Glomerular endothelial cell (primary cell): ENCODE measurements at regions not wholly inside any gene's neighbourhood (a gene's known extent, or its start where the extent isn't known, plus 50 kb on each side); places are given as distances from the start of the nearest gene placed in this dataset.

ENCODE experiments used
- DNase-seq: peaks from one replicate; pipeline ENCODE4 v3.0.0-alpha.2; 2011; ENCODE audit warnings: low read depth, low spot score; ENCODE audit errors: extremely low read depth

DNA sequence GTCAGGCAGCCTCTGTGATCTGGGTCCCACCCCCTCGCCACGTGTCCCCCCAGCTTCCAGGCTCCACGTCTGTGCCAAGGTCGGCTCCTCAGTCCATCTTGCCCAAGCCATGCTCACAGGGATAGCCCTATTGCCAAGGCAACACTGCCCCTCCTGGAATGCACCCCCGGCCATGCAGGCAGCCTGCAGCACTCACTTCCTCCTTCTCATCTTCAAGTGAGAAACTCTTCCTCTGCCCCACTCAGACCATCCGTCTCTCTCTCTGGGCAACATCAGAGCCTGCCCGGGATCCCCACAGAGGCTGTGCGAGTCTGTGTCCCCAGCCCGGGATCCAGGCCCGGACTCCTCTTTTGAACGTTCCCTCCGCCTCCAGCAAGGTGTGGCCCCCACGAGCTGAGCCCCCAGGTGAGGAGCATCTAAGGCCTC is 852.3 kb downstream of the BRD1 start:
- no peak for DNase-seq

DNA sequence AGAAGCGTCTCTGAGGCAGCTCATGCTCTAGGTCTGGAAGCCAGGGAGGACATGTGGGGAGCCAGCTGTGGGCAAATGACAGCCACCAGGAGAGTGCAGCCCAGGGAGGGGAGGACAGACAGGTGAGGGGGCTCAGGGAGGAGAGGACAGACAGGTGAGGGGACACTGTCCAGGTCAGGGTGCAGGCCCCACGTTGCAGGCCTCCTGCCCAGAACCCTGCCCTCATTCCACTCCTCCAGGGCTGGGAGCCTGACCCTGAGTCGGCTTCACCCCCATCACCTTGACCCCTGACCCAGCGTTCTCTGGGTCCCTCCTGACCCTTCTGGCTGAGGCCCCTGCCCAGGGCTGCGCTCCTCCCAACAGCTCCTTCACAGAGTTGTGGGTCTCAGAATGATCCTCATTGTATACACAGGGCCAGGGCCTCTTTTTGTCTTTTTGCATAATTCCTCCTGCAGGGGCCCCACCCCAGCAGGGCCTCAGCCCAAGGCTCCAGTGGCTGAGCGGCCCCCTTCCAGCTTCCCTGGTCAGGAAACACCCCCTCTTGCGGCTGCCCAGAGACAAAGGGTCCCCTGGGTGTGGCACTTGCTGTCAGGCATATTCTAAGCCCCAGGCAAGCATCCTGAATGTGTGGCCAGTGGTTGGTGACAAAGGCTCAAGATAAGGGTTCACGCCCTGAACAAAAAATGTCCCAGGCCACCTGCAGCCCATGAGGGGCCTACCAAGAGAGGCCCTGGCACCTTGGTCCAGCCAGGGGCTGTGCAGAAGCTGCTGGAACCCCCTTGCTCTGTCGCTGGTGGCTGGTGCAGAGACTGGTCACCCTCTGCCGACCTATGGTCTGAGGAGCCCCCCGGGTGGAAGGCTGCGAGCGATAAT is 853.0 kb downstream of the BRD1 start:
- no peak for DNase-seq

DNA sequence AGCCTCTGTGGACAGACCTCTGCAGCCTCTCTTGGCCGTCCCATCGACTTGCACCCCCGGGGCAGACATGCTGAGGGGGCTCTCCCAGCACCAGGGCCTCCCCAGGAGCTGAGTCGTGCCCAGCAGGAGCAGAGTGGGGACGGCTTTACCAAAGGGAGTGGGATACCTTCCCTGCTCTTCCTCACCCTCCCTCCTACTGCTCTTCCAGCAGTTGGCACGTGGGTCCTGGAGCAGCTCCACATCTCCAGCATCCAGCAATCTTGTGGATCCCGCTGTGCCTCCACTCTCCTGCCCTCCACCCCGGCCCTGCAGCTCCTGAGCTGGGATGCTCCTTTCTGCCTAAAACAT is 854.0 kb downstream of the BRD1 start:
- no peak for DNase-seq

DNA sequence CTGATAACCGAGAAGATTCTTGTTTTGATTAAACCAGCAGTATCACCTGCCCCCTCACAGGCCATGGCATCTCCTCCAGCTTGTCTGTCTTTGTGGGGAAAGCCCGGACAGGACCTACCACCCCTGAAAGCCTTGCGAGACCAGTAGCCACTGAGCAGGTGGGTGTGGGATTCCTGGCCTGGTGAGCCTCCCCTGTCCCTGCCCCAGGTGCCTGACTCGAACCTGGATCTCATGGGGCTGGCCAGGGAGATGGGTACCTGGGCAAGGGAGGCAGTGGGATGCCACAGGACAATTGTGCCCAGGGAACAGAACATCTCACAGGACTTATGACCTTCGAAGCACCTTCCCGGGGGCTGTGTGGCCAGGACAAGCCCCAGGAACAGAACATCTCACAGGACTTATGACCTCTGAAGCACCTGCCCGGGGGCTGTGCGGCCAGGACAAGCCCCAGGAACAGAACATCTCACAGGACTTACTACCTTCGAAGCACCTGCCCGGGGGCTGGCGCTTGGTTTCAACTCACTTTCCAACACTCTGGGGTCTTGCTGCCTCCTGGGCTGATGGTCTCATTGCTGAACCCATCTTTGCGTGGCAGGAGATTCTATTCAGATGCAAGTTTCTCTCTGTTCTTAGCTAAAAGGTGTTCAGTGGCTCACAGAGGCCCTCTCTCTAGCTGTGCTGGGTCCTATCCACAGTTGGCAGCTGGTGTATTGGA is 854.5 kb downstream of the BRD1 start:
- DNase-seq: no peak

DNA sequence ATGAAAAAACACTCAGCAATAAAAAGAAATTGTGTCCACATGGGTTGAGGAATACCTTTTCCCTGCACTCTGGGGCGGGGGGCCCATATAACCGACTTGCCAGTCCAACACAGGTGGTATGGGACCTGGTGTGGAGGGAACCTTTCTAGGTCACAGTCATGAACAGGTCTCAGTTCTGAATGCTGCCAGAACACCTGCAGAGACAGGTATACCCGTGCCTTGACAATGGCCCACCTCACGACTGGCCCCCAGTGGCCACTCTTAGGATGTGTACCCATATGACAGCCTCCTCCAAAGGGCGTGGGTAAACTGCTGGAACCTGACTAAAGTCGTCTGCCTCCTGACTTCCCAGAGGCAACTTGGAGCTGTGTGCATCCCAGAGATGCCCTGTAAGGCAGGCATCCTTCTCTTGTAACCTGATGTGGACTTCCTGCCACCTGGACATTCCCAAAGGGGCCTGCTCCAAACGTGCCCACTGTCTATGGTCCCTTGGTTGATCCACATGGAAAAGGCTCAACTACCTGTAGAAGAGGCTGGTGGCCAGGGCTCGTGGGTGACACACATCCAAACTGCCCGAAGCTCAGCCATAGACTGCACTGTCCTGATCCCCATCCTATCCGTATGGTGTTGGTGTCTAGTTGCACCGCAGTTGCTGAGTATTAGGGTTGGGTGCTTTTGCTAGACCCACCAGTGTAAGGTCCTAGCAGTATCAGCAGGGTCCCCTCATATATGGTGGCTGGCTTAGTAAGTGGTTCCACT is 859.3 kb downstream of the BRD1 start:
- DNase-seq: no peak

DNA sequence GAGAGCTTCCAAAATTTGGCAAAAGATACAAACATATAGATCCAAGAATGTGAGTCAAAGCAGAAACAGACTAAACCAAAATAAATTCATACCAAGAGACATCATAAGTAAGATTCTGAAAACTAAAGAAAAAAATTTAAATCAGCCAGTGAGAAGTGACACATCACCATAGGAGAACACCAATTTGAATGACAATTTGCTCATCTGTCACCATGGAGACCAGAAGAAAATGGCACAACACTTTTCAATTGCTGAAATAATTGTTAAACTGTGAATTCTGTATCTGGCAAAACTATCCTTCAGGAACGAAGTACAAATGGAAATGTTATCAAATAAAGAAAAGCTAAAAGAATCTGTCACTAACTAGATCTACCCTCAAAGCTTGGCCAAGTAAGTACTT is 864.3 kb downstream of the BRD1 start:
- no peak for DNase-seq

DNA sequence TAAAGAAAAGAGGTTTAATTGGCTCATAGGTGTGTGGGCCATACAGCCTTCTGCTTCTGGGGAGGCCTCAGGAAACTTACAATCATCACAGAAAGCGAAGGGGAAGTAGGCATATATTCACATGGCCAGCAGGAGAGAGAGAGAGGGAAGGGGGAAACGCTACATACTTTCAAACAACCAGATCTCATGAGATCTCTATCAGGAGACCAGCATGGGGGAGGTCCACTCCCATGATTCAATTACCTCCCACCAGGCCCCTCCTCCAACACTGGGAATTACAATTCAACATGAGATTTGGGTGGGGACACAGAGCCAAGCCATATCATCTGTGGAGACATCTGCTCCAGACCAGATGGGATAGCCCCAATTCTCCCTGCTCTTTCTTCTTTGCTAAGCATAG is 866.0 kb downstream of the BRD1 start:
- DNase-seq: no peak

DNA sequence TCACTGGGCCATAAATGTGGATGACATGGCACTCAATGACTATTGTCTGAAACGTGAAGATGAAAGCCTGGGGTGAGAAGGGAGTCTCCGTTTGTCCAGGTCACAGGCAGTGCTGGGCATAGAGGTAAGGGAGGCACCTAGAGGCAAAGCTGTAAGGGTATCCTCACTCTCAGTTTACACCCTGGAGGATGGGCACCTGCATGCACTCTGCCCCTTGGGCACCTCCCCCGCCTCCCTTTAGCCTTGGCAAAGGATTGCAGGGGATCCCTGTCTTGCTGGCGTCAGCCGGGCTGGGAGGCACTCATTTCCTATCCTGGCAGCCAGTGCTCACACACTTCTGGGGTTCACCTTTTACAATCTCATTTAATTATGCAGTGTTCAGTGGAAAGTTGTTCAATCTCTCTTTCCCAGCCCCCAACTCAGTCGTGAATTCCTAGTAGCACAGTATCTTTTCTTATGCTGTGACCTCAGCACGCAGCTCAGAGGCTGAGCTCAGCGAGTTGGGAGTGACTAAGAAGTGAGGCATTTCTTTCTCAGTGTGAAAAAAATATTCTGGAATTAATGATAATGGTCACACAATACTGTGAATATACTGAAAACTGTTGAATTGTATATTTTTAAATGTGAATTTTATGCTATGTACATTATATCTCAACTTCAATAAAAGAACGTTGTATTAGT is 866.6 kb downstream of the BRD1 start:
- no peak for DNase-seq

DNA sequence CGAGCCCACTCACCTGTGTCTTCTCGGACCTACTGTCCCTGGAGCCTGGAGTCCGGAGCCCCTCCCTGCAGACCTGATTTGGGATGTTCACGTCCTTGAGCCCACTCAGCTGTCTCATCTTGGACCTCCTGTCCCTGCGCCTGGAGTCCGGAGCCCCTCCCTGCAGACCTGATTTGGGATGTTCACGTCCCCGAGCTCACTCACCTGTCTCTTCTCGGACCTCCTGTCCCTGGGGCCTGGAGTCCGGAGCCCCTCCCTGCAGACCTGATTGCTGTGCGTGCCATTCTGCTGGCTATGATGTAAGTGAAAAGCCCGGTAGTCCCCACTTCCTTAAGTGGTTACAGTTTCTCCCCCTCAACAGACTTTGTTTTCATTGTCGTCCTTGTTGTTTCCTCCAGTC is 867.1 kb downstream of the BRD1 start:
- DNase-seq: no peak

DNA sequence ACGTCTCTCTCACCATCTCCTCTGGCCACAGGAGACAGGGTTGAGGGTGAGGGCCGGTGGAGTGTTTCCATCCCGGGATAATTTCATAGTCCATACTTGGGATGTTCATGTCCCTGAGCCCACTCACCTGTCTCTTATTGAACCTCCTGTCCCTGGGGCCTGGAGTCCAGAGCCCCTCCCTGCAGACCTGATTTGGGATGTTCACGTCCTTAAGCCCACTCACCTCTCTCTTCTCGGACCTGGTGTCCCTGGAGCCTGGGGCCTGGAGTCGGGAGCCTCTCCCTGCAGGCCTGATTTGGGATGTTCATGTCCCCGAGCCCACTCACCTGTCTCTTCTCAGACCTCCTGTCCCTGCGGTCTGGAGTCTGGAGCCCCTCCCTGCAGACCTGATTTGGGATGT is 868.2 kb downstream of the BRD1 start:
- no peak for DNase-seq

DNA sequence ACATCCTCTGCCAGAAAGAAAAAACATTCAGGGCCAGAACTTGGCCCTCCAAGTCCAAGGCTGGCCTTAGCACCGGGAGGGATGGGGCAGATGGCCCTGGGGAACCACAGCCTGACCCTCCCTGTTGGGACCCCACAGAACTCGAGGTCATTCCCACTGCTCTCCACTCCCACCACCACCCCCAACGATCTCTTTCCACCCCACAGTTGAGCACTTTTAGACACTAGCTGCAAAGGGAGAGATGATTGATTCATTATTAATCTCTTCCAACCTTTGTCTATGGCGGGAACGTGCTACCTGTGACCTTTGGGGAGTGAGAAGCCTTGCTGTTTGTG is 869.7 kb downstream of the BRD1 start:
- DNase-seq: no peak

DNA sequence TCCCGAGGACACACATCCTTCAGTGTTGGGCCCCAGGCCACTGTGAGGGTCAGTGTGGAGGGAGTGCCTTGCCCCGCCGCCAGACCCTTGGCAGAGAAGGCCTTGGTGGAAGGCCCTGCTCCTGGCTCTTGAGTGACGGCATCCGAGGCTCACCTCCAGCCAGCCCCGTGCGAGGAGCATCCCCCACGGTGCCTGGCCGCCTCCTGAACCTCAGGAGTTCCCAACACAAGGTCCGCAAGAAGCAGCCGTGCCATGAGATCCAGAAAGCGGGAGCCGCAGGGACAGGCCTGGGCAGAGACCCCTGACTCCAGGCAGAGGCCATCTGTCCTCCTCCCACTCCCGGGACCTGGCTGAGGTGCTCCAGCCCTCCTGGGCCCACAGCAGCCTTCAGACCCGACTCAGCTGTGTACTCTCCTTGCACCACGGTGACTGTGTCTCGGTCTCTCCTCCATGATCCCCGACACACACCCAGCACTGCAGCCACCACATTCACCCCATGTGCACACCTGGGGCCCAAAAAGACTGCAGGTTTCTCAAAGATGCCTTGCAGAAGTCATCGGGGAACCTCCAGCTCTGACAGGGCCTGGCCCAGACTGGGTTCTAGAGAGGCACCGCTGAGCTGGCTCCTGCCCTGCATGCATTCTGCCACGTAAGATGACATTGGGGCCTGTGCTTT is 870.2 kb downstream of the BRD1 start:
- DNase-seq: no peak

DNA sequence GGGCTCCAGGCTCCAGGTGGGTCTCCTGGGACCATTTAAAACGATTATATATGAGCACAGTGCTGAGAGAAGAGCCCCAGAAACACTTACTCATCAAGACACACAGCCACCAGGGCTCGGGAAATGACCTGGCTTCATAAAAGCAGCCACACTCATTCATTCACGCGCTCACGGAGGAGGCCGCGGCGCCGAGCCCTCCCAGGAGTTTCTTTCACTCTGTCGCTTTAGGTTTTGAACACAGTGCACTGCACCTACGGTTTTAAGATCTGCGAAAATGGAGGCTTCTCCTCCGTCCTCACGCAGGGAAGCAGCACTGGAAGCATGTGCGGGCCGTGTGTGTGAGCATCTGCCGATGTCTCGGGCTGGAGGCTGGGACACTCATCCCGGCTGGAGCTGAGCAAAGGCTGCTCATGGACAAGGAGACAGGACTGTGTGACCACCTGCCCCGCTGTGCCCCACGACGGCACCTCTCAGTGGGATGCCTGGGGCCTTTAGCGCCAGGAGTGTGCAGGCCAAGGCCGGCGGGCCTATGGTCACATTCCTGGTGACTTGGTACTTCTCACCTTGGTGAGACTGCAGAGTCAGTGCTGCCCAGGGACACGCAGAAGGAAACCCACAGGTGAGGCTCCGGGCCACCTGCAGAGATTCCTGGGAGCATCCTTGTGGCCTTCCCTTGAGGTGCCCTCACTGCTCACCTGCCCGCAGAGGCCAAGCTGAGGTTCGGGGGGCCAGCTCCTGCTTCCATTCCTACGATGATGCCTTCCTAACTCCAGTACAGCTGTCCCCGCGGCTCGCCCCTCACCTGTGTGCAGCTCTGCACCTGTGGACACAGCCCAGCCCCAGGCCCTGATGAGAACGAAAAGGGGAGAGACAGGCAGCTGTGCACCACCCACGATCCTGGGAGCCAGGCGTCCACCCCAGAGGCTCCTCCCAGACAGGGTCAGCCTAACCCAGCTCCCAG is 872.0 kb downstream of the BRD1 start:
- DNase-seq: no peak

DNA sequence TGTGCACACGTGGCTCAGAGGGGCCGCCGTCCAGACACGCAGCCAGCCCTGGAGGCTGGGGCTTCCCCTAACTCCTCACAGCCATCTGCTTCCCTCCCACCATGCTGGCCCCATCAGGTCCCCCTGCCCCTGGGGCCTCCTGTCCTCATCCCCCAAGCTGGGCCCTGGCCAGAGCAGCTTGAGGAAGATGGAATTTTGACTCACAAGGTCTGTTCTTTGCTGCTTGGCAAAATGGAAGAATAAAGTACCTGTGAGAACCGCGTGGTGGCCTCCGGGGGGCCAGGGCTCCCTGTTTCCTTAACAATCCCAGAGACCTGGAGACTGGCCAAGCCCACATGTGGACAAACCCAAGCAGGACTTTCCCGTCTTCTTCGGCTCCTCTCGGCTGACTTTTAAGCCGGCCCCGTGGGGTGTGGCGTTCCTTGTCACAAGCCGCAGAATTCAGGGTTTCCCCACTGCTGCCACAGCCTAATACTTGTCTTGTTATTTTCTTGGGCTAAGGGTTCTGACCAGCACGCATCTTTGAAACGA is 872.8 kb downstream of the BRD1 start:
- no peak for DNase-seq

DNA sequence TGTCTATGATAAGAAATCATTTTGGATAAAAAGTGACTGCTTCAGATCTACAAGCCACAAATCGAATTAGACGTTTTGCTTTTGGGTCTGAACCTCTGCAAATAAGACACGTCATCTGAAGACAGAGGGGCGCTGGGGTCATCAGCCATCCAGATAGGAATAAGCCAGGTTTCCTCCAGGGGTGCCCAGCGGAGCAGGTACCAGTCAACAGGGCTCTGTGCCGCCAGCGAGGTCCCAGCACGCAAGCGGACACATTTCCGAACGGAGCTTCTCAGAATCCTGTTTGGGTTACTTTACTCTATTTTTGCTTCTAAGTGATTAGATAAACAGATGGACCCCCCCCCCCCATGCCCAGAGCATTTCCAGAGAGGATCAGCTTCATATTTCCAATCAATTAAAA is 873.8 kb downstream of the BRD1 start:
- no peak for DNase-seq

DNA sequence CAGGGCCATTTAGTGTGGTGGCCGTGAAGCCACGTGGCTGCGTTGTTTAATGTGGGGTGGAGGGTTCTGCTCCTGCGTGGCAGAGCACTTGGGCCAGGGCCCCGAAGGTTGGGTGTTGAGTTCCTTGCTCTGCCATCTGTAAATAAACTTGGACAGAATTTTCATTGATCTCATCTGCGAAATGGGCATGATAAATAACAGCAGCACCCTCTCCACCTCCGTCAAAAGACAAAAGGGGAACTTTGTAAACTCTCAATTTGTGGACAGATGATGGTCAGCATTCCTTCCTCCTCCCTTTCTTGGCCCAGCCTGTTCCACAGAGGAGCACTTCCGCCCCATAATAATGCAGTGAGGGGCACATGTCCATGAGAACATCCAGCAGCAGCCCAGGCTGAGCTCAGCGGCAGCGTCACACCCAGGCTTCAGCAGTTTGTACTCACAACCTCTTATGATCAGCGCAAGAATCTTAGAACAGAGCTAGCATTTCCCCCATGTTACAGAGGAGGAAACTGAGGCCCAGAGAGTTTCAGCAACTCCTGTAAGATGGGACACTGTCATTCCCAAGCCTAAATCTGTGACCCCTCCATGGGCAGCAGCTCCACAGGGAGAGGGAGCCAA is 874.5 kb downstream of the BRD1 start:
- DNase-seq: no peak

DNA sequence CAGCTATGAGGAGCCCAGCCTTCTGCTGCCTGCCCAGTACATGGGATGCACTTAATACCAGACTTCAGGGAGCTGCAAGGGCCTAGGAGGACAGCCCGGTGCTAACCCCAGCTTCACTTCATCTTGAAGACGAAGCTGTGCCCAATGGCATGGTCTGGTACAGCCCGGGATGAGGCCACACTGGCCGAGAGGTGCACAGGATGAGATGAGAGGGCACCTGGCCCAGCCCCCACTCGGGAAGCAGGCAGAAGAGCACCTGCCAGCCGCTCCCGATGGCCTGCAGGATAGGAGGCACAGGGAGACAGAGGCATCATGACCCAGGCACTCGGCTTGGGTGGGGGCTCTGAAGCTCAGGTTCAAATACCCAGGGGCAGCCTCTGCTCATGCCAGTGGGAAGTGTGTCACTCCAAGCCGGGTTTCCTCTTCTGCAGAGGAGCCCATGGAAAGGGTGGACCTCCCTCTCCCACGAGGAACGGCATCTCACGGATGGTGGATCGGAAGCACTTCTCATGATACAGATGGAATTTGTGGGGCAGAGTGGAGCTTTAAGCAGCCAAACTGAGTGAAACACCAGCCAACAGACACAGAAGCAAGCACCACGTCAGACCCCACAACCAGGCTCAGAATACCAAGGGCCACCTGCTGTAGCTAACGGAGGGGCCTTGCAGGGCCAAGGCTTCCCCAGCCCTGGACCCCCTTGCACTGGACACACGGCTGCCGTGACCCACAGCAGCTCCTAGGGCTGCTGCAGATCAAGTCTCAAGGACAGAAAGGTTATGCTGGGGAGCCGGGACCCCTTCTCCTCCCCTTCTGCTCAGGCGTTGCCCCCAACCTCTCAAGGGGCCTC is 875.2 kb downstream of the BRD1 start:
- no peak for DNase-seq

DNA sequence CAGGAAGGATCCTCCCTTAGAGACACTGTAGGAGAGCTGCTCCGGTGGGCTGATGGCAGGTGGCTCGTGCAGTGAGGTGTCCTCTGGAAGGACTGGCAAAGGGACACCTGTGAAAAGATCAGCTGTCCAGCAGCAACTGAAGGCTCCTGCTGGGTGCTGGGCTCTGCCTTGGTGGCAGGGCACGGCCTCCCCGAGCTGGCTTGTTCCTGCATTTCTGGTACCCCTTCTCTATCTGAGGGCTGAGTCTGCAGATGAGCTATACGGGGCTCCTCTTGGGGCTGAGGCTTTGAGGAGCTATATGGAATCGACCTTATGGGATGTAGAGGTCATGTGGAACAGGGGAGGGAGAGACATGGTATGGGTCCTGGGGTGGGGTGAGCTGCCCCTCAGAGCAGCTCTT is 875.8 kb downstream of the BRD1 start:
- DNase-seq: no peak
